Fibroblast of skin of abdomen (primary cell): ENCODE measurements at regions not wholly inside any gene's neighbourhood (a gene's known extent, or its start where the extent isn't known, plus 50 kb on each side); places are given as distances from the start of the nearest gene placed in this dataset.
"Not testable (repeated sequence)": the region's sequence is repeated elsewhere in the genome, so short reads cannot be mapped to it uniquely, and the experiment has no call there.

Experiments
- DNase-seq: peaks from one replicate; pipeline ENCODE4 v3.0.0-alpha.2; 2013

DNA sequence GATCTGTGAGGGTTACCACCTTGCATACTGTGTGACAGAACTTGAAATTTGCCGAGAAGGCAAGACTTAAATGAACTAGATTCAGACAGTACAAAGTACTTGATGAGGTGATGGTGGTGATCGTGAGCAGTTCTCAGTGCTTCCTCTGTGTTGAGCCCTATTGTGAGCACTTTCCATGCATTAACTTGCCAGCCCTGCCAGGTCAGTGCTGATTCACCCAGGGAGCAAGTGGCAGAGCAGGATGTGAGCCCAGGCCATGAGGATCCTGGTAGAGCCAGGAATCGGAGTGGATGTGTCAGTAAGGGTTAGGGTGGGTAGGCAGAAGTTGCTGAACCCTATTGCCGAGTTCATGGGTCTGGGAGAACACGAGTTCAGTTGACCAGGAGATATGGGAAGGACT lies 4545.7 kb upstream of the TPTE start:
- not testable (repeated sequence) for DNase-seq

DNA sequence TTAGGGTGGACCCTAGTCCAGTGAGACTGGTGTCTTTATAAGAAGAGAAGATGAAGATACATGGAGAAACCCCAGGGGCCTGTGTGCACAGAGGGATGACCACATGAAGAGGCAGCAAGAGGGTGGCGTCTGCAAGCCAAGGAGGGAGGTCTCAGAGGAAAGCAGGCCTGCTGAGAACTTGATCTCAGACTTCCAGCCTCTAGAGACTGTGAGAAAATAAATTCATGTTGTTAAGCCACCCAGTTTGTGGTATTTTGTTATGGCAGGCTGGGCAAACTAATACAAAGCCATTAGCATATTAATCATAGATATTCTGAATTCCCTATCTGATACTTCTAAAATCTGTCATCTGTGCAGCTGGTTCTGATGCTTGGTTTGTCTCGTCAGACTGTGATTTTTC lies 4523.8 kb upstream of the TPTE start:
- not testable (repeated sequence) for DNase-seq

- not testable (repeated sequence) for DNase-seq
Observed at GRCh38 chr21:6015422-6016057, 4505.8 kb upstream of the TPTE start.

DNA sequence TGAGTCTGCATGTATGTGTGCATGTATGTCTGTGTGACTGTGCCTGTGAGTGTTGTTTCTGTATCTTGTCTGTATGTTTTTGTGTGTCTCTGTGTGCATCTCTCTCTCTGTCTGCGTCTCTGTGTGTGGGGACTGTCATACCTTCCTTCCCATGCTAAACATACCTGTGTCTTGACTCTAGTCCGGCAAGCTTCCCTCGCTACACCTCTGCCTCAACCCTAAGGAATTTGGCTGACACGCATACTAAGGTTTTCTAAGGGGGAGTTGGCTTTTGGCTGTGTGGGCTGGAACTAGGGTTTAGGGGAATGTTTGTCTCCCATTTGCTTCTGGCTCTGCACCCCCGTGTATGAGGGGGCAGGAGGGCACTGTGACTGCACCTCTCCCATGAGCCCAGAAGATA lies 4500.9 kb upstream of the TPTE start:
- not testable (repeated sequence) for DNase-seq

DNA sequence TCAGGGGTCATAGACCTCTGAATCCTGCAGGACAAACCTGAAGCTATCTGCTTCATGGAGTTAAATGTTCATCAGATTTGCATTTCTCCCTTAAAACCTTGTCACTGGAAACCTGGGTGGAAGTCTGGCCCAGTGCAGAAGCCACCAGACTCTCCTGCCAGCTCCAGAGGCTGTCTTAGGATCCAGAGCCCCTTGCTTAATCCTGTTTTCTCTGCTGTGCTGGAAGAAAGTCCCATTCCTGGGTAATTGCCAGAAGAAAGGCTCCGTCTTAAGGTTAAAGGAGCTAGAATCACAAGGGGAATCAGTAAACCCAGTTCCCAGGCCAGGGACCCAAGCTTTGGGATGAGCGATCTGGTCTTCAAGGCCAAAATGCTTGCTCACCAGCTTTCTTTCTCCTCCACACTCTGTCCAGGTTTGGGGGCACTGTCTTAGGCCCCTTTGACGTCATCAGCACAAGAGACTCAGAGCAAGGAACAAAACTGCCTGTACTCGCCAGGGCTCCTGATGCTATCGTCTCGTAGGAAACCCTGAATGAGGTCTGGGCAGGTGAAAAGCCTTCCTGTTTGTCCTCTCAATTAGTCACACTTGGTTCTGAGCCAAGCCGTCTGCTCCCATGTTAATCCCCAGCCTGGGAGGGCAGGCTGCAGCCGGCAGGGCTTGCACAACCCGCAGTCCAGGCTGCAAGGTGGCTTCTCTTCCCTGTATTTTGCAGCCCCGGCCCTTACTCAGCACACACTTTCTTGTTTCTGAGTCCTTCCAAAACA lies 4500.2 kb upstream of the TPTE start:
- DNase-seq, result not testable (repeated sequence)

DNA sequence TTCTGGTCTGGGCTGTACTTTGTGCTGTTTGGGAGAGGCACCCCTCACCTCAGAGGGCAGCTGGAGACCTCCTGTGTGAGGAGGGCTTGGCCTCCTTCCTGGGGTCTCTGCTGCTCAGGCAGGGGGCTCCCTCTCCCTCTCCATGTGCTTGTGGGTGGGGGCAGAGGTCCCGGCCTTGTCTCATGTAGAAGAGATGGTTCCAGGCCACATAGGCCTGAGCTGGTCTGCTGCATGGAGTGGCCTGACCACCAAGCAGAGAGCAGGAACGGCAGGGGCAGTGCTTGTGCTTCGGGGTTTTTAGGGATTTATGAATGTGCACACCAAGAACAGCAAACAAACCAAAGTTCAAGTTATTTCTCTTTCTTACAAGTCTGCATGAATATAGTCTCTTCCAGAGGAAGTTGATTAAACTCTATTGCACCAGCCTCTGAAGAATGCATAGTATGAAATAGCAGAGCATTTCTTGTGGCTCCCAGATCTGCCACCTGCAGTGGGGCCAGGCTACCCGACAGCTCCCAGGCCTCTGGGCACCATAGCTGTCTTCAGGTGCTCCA lies 4499.6 kb upstream of the TPTE start:
- DNase-seq, result not testable (repeated sequence)

- not testable (repeated sequence) for DNase-seq
Observed at GRCh38 chr21:6023331-6023730, 4498.1 kb upstream of the TPTE start.

- not testable (repeated sequence) for DNase-seq
Observed at GRCh38 chr21:6025139-6025538, 4496.2 kb upstream of the TPTE start.

DNA sequence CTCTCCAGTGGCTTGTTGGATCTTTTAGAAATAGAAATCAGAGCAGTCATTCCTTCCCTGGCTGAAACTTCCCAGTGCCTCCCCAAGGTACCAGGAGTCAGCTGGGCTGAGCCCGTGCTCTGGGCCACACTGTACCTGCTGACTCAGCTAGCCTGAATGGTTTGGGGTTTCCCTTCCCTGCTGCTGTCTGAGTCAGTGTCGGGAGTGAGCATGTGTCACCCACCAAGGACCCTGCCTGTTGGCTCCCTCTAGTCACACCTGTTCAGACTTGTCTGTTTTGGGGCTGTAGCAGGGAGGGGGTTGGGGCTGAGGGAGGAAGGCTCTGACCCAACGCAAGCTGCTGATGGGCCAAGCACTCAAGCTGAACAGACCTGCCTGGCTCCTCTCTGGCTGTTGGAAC lies 4493.9 kb upstream of the TPTE start:
- not testable (repeated sequence) for DNase-seq

DNA sequence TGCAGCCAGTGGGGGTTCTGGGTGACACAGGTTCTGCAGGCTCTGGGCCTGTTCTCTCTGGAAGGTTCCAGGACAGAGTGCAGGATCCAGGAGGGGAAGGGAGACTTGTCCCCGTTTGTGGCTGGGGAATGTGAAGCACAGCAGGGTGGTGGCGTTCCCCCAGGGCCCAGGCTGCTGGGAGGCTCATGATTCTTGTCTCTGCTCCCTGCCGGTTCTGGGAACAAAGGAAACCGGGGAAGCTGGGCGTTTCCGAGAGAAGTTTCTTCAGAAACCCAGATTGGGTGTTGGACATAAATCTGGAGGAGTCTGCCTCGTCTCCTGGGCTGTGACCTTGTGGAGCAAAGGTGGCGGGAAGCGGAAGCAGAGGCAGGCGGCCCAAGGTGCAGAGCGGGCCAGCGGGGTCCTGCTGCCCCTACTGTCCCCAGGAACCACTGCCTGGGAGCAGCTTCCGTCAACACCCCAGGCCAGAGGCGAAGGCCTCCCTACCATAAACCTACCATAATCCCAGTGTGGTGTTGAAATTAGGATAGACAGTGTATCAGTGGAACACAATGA lies 4487.2 kb upstream of the TPTE start:
- DNase-seq, result not testable (repeated sequence)

GRCh38 chr21:6034820-6035473 lies 4486.4 kb upstream of the TPTE start:
- DNase-seq, result not testable (repeated sequence)

DNA sequence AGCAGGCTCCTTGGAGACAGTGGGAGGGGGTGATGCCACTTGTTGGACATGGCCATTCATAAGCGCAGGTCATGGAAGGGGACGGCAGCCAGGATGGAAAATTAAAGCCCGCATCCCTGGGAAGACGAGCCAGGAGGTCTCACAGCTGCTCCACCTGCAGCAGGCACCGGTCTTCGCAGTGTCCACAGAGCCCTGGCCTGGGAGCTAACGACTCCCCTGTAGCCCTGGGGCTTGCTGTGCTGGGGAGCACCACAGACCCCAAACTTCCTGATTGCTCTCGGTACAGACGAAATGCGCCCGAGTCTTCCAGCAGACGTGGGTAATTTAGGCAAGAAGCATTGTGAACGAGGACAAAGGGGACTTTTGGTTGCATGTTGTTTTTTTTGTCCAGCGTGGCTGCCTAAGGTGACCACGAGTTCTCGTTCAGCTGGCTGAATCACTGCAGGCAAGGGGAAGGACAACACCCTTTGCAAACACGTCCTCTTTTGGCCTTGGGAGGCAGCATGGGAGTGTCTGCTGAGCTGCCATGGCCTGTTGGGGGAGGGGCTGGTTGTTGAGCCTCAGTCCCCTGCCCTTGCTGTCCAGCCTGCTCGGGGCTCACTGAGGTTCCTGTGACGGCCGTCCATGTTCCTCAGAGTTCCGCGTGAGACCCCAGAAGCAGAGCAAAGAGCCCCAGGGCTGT lies 4485.8 kb upstream of the TPTE start:
- DNase-seq, result not testable (repeated sequence)

DNA sequence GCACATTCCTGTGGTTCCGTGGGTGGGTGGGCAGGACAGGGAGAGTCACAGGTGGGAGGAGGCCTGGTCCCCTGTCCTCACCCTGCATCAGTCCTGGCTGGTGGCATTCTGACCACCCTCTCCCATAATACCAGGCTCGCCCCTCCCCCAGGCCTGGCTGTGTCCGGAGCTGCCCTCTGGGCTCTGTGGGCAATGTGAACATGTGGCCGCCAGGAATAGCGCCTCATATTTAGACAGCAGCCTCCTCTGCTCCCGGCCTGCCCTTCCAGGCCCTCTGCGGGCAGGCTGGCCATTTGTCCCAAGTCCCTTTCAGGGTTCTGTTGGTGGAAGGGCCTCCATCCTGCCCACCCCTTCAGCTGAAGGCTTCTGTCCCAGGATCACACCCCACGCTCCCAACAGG lies 4482.2 kb upstream of the TPTE start:
- not testable (repeated sequence) for DNase-seq

GRCh38 chr21:6040095-6040494 lies 4481.3 kb upstream of the TPTE start:
- DNase-seq, result not testable (repeated sequence)

- DNase-seq, result not testable (repeated sequence)
Observed at GRCh38 chr21:6043430-6044275, 4477.7 kb upstream of the TPTE start.

- DNase-seq, result not testable (repeated sequence)
Observed at GRCh38 chr21:6044695-6045094, 4476.7 kb upstream of the TPTE start.

- DNase-seq, result not testable (repeated sequence)
Observed at GRCh38 chr21:6049930-6050329, 4471.5 kb upstream of the TPTE start.

- not testable (repeated sequence) for DNase-seq
Observed at GRCh38 chr21:6052109-6052508, 4469.3 kb upstream of the TPTE start.

GRCh38 chr21:6053145-6053544 lies 4468.2 kb upstream of the TPTE start:
- DNase-seq, result not testable (repeated sequence)

- not testable (repeated sequence) for DNase-seq
Observed at GRCh38 chr21:6058997-6059396, 4462.4 kb upstream of the TPTE start.

GRCh38 chr21:6060054-6060681 lies 4461.2 kb upstream of the TPTE start:
- not testable (repeated sequence) for DNase-seq
